ENCODE measurements at regions not wholly inside any gene's neighbourhood (a gene's known extent, or its start where the extent isn't known, plus 50 kb on each side); places are given as distances from the start of the nearest gene placed in this dataset.

DNA sequence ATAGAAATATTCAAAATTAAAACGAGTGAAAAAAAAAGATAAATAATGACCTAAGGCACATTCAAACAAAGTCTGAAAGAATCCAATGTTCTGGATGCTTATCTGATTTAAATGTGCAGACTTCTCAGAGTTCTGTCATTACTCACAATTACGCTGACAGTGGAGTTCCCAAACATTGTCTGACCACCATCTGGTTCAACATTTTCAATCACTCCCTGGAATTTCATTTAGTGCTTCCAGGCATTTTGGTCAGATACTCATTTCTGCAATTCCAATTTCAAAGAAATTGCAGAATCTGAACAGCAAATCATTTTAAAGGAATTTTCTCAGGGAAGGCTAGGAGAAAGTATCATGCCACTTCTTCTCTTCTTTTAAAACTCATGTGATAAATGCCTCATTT lies 398.2 kb upstream of the PDE3A start:
- DNase-seq (ENCODE audit: low read depth in 4 of 4, low spot score in 2 of 4): no peak

DNA sequence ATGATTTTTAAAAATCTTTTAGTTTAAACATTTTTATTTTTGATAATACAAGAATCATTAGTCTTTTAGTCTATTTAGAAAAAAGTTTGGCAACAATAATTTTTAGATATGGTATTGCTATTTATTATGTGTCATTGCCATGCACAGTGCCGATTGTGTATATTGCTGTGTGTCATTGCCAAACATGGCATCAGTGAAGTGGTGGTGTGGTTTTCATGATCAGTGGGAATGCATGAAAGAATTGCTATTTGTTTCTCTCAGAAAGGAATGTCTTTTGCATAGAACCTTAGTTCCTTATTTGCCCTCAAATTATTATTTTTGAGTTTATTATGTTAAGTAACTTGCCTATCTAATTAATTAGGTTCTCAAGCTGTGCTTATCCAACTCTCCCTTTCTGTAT lies 397.5 kb upstream of the PDE3A start:
- DNase-seq (ENCODE audit: low read depth in 4 of 4, low spot score in 2 of 4): no peak

DNA sequence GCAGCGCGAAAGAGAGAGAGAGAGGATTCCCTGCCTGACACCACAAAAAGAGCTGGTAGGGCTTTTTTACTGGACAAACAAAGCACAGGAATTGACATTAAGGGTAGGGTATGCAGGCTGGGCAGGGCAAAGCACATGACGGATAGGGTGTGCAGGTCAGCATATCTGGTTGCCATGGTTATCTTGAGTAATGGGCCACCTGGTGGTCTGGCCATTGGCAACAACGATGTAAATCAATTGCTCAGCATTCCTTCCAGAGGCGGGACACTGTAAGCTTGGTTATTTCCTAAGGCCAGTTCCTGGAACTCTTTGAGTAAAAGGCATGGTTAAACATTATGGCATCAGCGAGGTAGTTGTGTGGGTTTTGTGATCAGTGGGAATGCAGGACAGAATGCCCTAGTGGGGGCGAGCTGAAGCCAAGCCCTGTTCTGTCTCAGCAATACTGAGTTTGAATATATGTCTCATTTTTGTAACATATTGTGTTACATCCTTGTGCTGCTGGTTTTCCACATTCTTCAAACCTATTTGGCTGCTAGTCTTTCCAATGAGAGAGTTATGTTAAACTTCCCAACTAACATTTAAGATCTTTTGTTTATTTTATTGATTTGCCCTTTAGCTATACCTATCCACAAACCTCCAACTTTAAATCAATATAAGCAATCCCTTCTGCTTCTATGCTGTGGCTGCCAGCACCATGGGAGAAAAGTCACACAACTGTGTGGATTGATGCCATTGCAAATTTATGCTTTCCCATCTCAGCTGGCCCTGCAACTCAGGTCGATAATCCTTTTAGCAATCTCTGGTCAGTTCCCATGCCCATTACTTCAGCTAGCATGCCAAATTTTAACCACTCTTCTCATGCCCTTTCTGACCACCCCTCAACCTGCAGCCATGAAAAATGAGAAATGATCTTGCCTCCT lies 396.7 kb upstream of the PDE3A start:
- DNase-seq (ENCODE audit: low read depth in 4 of 4, low spot score in 2 of 4): peak in 1 of 4 donors; percentile 48

DNA sequence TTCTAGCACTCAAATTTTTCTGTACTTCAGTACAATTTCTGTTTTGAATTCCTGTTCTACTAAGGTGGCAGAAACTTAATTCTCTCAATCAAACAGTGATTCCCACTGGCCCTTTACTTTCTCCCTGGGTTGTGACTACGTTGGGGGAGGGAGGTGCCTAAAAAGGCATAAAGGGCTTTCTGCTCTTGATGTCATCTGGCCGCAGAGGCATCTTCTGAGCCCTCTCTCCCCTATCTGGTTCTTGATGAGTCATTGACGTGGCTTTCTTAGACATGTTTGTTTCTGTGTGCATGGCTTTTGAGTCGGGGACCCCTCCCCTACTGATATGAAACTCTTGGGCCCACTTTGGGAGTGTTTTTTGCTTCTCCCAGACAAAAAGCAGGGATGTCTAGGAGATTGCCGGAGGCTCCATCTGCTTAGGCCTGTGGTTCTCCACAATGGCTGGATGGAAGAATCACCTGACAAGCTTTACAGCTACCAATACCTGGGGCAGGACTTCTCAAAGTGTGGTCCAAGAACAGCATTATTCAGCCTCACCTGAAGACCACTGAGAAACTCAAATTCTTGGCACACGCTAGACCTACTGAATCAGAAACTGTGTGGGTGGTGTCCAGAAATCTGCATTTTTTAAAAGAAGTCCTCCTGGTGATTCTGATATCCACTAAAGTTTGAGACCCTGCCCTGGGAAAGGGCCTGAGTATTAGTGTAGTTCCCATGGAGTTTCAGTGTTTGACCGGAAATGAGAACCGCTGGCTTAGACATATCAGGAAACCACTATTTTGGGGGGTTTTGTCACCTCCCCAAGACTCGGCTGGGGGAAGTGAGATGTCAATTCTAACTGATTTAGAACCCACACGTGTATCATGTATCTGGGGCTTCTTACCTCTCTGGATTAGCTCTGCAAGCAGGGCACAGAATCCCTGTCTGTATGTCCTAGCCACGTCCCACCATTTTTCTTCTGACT lies 395.7 kb upstream of the PDE3A start:
- no peak for DNase-seq (ENCODE audit: low read depth in 4 of 4, low spot score in 2 of 4)

DNA sequence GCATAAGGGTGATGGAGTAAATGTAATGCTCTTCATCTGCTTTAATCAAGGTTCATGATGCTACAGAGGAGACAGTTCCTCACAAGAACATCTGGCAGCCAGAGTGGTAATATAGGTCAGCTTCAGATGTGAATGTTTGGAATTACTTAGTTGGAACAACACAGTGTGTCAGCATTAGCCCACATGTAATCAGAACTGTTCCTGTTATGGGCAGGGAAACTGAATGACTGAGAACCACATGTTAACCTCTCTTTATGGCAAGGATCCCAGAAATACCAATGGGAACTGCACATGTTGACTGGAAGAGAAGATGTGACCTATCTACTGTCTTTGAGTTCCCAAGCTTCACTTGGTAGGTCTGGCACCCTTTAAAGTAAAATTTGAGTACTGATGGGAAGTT lies 390.1 kb upstream of the PDE3A start:
- DNase-seq (ENCODE audit: low read depth in 4 of 4, low spot score in 2 of 4): no peak

DNA sequence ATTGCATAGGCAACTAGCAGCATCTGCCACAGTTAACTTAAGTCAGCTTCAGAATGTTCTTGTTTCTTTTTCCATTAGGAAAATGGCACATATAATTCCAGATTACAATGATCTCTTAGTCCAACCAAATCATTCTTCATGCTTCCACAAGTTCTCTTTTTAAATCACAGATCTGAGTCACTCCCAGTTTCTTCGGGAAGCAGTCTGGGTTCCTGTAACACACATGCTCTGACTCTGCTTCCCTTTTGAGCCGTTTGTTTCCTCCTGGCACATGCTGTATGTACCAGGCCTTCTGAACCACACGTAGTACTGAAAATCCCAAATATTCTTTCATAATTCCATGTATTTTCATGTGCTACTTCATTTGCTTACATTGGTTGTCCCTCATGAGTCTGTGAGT lies 388.8 kb upstream of the PDE3A start:
- no peak for DNase-seq (ENCODE audit: low read depth in 4 of 4, low spot score in 2 of 4)

DNA sequence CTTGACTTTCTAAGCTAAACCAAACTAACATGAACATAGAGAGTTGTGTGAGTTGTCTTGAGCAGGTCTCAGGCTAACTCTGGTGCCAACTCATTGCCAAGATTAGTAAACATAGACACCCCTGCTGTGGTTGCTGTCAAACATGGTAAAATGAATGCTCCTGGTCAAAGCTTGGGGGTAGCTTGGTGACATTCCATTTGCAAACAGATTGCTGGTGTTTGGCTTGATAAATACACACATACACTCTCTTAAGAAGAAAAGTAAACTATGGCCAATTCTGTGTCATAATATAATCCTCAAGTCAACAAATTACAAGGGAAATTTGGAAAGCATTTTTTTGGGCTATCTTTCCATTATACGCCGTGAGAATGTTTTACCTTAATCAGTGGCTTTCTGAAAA lies 386.4 kb upstream of the PDE3A start:
- no peak for DNase-seq (ENCODE audit: low read depth in 4 of 4, low spot score in 2 of 4)

DNA sequence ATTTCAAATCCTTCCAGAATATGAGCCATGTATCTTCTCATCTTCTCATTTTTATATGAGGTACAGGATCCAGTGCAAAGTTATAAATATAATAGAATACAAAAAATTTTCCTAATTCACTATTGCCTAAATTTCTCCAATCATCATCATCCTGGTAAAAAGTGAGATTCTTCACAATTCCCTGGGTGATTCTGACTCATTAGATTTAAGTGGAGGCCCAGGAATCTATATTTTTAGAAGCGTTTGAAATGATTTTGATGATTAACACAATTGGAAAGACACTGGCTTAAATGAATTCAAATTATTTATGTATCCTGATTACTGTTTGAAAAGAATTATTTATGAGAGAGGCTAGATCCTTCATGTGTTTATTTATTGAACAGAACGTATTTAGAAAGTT lies 380.3 kb upstream of the PDE3A start:
- DNase-seq (ENCODE audit: low read depth in 4 of 4, low spot score in 2 of 4): no peak

DNA sequence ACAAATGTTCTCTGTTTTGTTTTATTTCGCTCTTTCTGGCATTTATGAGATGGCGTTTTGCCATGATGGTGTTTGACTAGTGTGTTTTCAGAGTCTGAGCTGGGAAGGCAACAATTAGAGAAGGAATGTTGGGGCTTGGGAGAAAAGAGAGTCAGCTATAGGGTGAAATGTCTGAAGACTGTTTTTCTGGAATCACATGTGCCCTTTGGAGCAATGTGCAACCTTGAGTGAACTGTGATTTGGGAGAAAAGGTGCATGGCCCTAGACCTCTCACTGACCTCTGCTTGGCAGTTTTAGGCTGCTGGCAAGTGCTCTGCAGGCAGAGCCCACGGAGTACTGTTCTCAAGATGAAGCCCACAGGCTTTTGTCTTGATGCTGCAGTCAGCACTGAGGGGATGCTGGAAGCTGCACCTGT lies 379.9 kb upstream of the PDE3A start:
- no peak for DNase-seq (ENCODE audit: low read depth in 4 of 4, low spot score in 2 of 4)

DNA sequence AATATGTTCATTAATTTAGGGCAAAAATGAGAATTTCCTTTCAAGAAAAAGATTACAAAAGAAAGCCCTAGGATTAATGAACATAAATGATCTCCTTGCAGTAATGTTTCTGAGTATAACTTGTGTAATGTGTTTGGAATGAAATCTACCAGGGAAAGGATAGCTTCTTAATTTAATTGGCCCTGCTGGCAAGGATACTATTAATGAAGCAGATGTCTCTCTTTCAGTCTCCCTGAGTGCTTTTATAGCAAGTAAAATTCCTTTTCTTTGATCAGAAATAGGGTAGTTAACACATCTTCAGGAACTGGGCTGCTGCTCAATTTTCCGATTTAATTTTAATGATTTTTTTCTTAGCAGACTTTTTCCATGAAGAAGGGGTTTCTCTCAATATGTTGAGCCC lies 379.4 kb upstream of the PDE3A start:
- DNase-seq (ENCODE audit: low read depth in 4 of 4, low spot score in 2 of 4): no peak

DNA sequence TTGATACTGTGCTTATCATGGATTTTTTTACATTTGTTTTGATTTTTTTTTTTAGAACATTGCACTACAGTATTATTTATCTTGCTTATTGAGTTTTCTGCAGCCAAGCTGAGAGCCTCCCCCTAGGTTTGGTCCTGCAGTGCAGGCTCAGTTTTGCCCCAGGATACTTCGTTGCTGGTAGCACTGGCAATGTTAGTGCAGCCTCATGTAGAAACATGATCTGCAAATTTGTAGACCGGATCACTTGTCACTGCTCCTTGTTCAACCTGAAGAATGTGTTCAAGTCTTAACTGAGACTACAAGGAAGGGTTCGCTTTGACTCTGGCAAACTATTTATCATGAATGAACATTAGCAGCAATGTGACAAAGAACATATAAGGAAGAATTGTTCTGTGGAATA lies 377.2 kb upstream of the PDE3A start:
- DNase-seq (ENCODE audit: low read depth in 4 of 4, low spot score in 2 of 4): no peak

DNA sequence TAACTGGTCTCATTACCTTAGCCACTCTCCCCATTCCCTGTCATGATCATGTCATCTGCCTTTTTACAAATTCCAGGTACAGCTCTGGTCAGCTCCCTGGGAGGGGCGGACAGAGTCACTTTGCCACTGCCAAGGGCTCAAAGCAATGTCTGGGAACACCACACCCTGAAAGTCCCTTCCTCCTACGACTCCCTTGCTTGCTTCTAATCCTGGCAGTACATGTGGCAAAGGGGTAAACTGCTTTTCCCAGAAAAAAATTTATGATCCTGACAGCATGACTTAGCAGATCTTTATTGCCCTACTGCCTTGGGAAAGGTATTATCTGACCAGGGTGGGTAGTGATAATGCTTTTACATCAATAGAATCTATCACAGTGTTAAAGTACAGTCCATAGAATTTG lies 376.0 kb upstream of the PDE3A start:
- DNase-seq (ENCODE audit: low read depth in 4 of 4, low spot score in 2 of 4): no peak

DNA sequence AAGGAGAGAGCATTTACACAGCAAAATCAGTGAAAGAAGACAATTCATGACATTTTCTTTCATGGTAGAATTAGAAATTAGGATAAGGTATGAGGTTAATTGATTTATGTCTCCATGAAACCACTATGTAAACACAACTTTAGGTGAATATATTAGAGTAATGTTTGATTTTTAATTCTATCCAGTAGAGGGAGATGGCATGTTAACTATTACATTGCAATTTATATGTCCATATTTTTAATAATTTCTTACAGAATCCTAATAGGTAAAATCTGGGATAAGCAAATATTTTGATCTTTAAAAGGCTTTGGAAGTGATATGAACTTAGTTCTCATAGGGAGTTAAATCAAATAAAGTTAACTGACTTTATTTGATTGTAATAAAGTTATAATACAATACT lies 373.4 kb upstream of the PDE3A start:
- no peak for DNase-seq (ENCODE audit: low read depth in 4 of 4, low spot score in 2 of 4)

DNA sequence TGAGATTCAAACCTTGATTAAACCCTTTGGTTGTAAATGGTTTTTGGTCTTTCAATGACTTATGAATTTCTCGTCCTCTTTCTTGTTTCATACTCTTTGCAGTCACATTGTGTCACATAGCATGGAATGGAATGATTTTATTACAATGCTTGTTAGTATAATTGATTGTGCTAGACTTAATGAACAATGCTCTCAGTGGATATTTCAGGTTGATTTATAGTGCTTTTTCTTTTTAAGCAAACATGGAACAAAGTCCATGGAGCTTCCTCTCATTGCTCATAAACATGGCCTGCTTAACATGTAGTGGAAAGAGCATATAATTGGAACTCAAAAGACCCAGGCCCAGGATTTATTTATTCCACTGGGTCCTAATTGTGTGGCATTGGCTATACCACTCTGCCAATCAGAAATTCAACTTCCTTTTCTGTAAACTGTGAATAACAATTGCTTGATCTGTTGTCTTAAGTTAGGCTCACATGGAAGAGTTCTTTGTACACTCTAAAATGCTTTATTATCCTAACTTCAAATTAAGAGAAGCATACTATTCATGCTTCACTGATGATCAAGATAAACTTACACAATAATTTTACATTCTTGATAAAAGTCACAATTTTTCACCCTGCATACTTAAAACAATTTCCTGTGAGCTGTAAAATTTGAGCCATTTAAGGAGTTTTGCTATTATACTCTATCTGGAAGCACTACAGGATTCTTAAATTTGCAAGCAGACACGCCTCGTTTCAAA lies 370.5 kb upstream of the PDE3A start:
- DNase-seq (ENCODE audit: low read depth in 4 of 4, low spot score in 2 of 4): no peak

DNA sequence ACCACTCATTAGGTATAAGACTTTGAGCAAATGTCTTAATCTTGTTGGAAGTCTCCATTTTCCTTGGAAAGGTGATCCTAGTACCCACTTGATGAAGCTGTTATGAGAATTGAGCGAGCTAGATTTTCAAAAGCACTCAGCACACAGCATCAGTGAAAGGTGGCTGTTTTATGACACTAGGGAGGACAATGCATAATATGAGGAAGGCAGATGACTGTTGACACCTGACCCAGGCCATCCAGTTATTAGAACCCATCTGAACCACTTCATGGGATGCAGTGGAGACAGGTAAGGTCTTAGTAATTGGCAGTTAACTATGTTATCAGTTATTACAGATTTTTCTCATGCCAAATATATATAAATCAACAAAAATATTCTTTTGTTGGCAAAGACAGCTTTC lies 369.9 kb upstream of the PDE3A start:
- no peak for DNase-seq (ENCODE audit: low read depth in 4 of 4, low spot score in 2 of 4)

DNA sequence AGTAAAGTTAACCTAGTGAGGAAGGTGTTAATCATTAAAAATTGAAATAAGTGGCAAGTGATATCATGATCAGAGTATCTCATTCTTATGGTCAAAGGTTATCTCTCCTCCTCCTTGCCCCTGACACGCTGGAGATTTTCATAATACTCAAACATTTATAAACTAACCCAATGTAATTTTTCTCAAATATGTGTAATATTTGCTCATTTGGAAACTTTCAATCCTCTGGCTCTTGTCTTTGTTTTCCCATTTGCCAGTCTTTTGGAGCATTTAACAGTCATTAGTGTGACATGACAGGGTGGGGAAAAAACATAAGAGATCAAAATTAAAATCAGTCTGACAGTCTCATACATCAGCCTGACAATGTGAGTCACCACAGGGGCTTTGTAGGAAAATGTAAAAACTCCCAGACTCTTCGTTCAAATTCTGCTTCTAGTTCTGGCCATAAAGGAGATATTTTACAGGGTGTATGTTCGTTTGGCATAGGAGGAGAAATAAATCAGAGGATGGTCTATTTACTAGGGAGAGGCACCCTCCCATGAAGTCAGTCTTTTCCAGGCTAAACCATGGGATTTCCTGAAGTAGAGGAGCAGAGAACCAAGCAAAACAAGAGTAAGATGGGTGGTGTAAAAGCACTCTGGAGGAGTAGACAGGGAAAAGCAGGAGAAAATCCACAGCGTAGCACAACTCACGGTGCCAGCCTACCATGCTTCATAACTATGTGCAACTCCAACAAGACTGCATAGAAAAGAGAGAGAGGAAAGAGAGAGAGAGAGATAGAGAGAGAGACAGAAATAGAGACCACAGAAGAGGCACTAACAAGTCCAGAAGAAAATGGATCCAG lies 369.2 kb upstream of the PDE3A start:
- DNase-seq (ENCODE audit: low read depth in 4 of 4, low spot score in 2 of 4): no peak

DNA sequence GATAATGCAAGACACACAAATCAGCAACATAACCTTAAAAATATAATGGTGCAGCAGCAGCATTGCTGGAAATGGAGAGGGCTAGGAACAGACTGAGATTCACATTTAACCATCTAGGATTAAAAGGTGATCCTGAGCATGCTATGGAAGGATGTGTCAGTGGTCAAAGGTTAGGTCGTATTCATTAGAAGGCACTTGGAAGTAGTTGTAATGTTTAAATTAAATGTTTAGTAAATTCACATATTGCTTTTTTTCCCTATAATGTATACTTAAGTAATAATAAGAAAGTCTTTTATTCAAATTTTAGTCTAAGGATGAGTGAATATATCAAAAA lies 368.6 kb upstream of the PDE3A start:
- DNase-seq (ENCODE audit: low read depth in 4 of 4, low spot score in 2 of 4): no peak

DNA sequence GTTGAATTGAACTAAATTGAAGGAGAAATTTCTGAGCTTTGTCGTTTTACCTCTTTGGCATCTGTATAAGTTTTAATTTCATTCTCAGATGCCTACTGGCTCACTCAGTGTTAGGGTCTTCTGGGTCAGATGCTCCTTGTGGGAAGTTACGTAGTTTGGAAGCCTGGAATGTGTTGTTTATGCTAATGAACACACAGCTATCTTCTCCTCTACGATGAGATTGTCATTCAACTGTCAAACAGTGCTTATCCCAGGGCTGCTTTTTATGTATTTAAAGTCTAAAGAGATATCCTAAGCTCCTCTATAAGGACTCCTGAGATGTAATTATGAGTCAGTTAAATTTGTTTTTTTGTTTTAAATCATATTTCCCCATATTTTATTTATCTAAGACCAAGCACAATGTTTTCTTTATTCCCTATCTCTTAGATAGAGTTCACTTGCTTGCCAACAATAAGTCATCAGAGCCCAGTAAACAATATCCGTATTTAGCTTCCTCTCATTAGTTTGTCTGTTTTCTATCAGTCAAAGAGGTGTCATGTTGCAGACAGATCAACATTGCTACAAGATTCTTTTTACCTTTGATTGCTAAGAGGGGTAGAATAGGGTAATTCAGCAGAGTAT lies 368.0 kb upstream of the PDE3A start:
- no peak for DNase-seq (ENCODE audit: low read depth in 4 of 4, low spot score in 2 of 4)

DNA sequence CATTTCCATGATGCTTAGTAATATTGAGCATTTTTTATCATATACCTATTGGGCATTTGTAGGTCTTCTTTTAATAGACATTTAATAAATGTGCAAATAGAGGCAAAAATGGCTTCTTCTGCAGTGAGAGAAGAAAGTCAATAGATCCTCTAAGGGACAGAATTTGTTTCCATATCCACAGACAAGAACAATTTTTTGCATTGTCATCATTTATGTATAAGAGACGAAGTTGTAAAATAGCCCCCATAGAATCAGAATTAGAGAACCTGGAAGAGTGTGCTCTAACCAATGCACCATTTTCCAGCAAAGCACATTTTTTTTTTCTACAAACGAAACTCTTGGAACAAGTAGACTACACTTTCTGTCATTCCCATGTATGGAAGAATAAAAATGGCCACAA lies 365.1 kb upstream of the PDE3A start:
- no peak for DNase-seq (ENCODE audit: low read depth in 4 of 4, low spot score in 2 of 4)

DNA sequence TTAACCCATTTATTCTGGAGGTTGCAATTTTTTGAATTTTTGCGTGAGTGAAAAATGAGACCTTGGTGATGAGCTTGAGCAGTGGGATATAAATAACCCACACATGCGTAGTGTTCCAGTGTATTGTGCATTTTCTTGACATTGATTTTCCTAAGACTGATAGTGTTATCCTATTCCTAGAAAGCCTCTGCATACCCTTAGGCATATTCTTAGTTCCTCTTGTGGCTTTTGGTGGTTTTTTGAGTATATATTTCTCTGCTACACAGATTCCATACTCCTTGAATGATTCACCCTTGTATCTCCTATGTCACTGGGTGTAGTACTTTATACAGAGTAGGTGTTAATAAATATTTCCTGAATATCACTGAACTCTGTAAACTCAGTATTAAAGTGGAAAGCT lies 363.4 kb upstream of the PDE3A start:
- no peak for DNase-seq (ENCODE audit: low read depth in 4 of 4, low spot score in 2 of 4)

Measured in left renal cortex interstitium (tissue), 4 donors.